ENCODE measurements at regions not wholly inside any gene's neighbourhood (a gene's known extent, or its start where the extent isn't known, plus 50 kb on each side); places are given as distances from the start of the nearest gene placed in this dataset.

GRCh38 chr22:27317096-27317495 is 484.5 kb downstream of the MN1 start:
- Histone ChIP-seq H4K91ac (ENCODE audit: insufficient read length, low read depth, low read length) (no peak overlapping the region), H3K14ac (ENCODE audit: insufficient read depth, low read length) (no peak overlapping the region), H3K23me2 (ENCODE audit: insufficient read length, low read depth, low read length, poor library complexity, severe bottlenecking) (no peaks in the 10 kb centered on the region), H2BK12ac (ENCODE audit: insufficient read length, low read depth, low read length) (no peak overlapping the region), H3K18ac (ENCODE audit: insufficient read length, low read depth, low read length) (no peak overlapping the region), H2BK20ac (ENCODE audit: low read depth, low read length, poor library complexity, severe bottlenecking) (no peak overlapping the region), H2AK5ac (ENCODE audit: insufficient read length, low read length) (no peak overlapping the region), H3K79me1 (ENCODE audit: insufficient read depth, low read depth, low read length, poor library complexity, severe bottlenecking) (no peaks in the 10 kb centered on the region), H2BK120ac (ENCODE audit: low read depth, low read length, poor library complexity, severe bottlenecking) (no peak overlapping the region), H3K79me2 (ENCODE audit: insufficient read depth, low read length) (no peaks in the 10 kb centered on the region), H2BK5ac (ENCODE audit: insufficient read length, low read length) (no peak overlapping the region), H2BK15ac (ENCODE audit: low read depth, low read length) (no peak overlapping the region), H3K4me1 (ENCODE audit: insufficient read depth, low read length) (peaks cover 10% of the 10 kb centered on the region; the same call in 1 of the 2 replicates), H3K9me3 (ENCODE audit: control insufficient read depth, low read depth, low read length) (peaks cover 10% of the 10 kb centered on the region), H3K4ac (ENCODE audit: low read depth, low read length) (no peak overlapping the region), H3K23ac (ENCODE audit: insufficient read length, low read depth, low read length) (no peak overlapping the region), H3K27ac (ENCODE audit: insufficient read length, low read depth, low read length) (no peak overlapping the region), H4K8ac (replicated peaks; ENCODE audit: insufficient read length, low read depth, low read length) (no peak overlapping the region), H3T11ph (ENCODE audit: low read length) (no peak overlapping the region), H4K20me1 (ENCODE audit: control insufficient read depth, insufficient read depth, insufficient read length) (no peaks in the 10 kb centered on the region), H3K4me2 (ENCODE audit: insufficient read depth, insufficient read length, low read length) (no peak overlapping the region), H3K9ac (ENCODE audit: extremely low read depth, insufficient read length, low read length) (no peak overlapping the region), H3K27me3 (ENCODE audit: insufficient read depth, low read length) (no peaks in the 10 kb centered on the region), H4K5ac (ENCODE audit: insufficient read length, low read depth, low read length) (no peak overlapping the region), H3K56ac (ENCODE audit: insufficient read length, low read depth, low read length) (no peak overlapping the region), H2AFZ (ENCODE audit: low read length) (no peak overlapping the region)
- Mint-ChIP-seq H3K27ac (no peak overlapping the region), H3K4me3 (no peak overlapping the region), H3K27me3 (ENCODE audit: low read depth) (peaks cover 11% of the 10 kb centered on the region), H3K36me3 (ENCODE audit: insufficient read depth in 1 of 3, low read depth in 3 of 3) (peaks cover 0 to 8% (median 0%) of the 10 kb centered on the region in 3 experiments; a peak in 3 of 7 replicates), H3K4me1 (peaks cover 0 to 17% of the 10 kb centered on the region in 2 experiments), H3K9me3 (peaks cover 9 to 12% of the 10 kb centered on the region in 2 experiments; a peak in 4 of 5 replicates)
- TF ChIP-seq CTCF (conservative IDR thresholded peaks at IDR 0.05), result peak; percentile 41; the same call in 2 of the 3 replicates
- DNase-seq, result peak; percentile 50
- WGBS (ENCODE audit: extremely low coverage, insufficient read length, low lambda C conversion rate), result no CpG with 5 or more reads among the region's 5 CpGs
